Liver (tissue), 3 donors: ENCODE measurements at regions not wholly inside any gene's neighbourhood (a gene's known extent, or its start where the extent isn't known, plus 50 kb on each side); places are given as distances from the start of the nearest gene placed in this dataset.

Experiments used
- ATF3 ChIP-seq: IDR thresholded peaks from 2 replicates; pipeline ENCODE4 v1.6.1; 2016; ENCODE audit warnings: antibody characterized with exemption
- CTCF ChIP-seq: fragments of 150-350 bp; IDR thresholded peaks from 2 replicates; pipeline ENCODE4 v1.5.1; 2017; ENCODE audit warnings: improper control_type of control experiment, low read depth, low read length; ENCODE audit not compliant: missing input control
- EGR1 ChIP-seq, 2 donors: IDR thresholded peaks; 2 replicates each; pipeline ENCODE4 v1.6.1; 2016 to 2018; ENCODE audit warnings: antibody characterized with exemption in 2 of 2, low read depth in 2 of 2
- FOXA1 ChIP-seq: IDR thresholded peaks from 2 replicates; pipeline ENCODE4 v1.6.1; 2016; ENCODE audit warnings: antibody characterized with exemption
- GABPA ChIP-seq, 2 donors: IDR thresholded peaks in 1 of 2; conservative IDR thresholded peaks in 1 of 2; 2 replicates each; pipeline ENCODE4 v1.6.1; 2016; ENCODE audit warnings: antibody characterized with exemption in 2 of 2, mild to moderate bottlenecking in 1 of 2, moderate library complexity in 1 of 2
- JUND ChIP-seq, 2 donors: IDR thresholded peaks; 2 replicates each; pipeline ENCODE4 v1.6.1; 2016; ENCODE audit warnings: antibody characterized with exemption in 2 of 2
- MAX ChIP-seq: IDR thresholded peaks from 2 replicates; pipeline ENCODE4 v1.6.1; 2016; ENCODE audit warnings: antibody characterized with exemption
- RAD21 ChIP-seq, 2 donors: IDR thresholded peaks; 2 replicates each; pipeline ENCODE4 v1.6.1; 2016; ENCODE audit warnings: antibody characterized with exemption in 2 of 2, mild to moderate bottlenecking in 2 of 2
- REST ChIP-seq: IDR thresholded peaks from 2 replicates; pipeline ENCODE4 v1.6.1; 2016; ENCODE audit warnings: antibody characterized with exemption, mild to moderate bottlenecking
- TAF1 ChIP-seq: conservative IDR thresholded peaks from 2 replicates; pipeline ENCODE4 v1.6.1; 2016; ENCODE audit warnings: antibody characterized with exemption, mild to moderate bottlenecking
- YY1 ChIP-seq: IDR thresholded peaks from 2 replicates; pipeline ENCODE4 v1.6.1; 2016; ENCODE audit warnings: antibody characterized with exemption, mild to moderate bottlenecking
- donor health status: healthy.
- donor health status: healthy.

- no peak for TF ChIP-seq CTCF
- TF ChIP-seq EGR1 (IDR thresholded peaks at IDR 0.05; ENCODE audit: low read depth in 2 of 2): no peak
- TF ChIP-seq MAX: no peak
- no peak for TF ChIP-seq ATF3
- TF ChIP-seq RAD21 (IDR thresholded peaks at IDR 0.05): no peak
- no peak for TF ChIP-seq YY1
- TF ChIP-seq TAF1: no peak
- no peak for TF ChIP-seq REST
- TF ChIP-seq GABPA (IDR thresholded peaks at IDR 0.05 in 1 of 2, conservative IDR thresholded peaks at IDR 0.05 in 1 of 2): no peak
- TF ChIP-seq FOXA1: no peak
- no peak for TF ChIP-seq JUND (IDR thresholded peaks at IDR 0.05)
Measured at GRCh38 chr5:96096724-96097123, 135.1 kb upstream of the ELL2 start.
